ENCODE measurements at regions not wholly inside any gene's neighbourhood (a gene's known extent, or its start where the extent isn't known, plus 50 kb on each side); places are given as distances from the start of the nearest gene placed in this dataset.

DNA sequence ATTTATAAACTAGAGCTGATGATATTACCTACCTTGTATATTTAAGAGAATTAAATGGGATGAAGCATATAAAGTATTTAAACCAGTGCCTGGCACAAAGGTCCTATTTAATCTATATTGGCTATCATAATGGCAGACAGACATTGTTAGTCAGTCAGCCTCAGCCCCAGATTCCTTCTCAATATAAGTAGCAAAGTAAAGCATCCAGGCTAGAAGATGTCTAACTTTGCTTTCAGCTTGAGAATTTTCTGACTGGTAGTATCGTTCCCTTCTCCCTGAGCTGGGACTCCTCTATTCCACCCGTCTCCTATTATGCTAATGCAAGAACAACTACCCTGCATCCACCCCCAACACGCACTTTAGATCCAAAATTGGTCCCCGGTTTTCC is 215.7 kb upstream of the SIX2 start:
- H3K36me3 ChIP-seq (ENCODE audit: control insufficient read depth, insufficient read depth, low read length): no peaks in the 10 kb centered on the region
- WGBS, 2 experiments (ENCODE audit: insufficient coverage in 2 of 2): 78 to 87% methylated on average over 3 to 4 of the region's 4 CpGs
- H3K4me1 ChIP-seq (ENCODE audit: control insufficient read depth, insufficient read depth, low read length, poor library complexity, severe bottlenecking): no peaks in the 10 kb centered on the region
- H3K9me3 ChIP-seq (ENCODE audit: control insufficient read depth, low read length): peaks cover 13% of the 10 kb centered on the region
- no peak overlapping the region for H3K27ac ChIP-seq (ENCODE audit: low read depth, low read length, severe bottlenecking)
- no peak overlapping the region for H3K4me3 ChIP-seq (ENCODE audit: extremely low read depth, insufficient read depth, low read length, poor library complexity, severe bottlenecking)

DNA sequence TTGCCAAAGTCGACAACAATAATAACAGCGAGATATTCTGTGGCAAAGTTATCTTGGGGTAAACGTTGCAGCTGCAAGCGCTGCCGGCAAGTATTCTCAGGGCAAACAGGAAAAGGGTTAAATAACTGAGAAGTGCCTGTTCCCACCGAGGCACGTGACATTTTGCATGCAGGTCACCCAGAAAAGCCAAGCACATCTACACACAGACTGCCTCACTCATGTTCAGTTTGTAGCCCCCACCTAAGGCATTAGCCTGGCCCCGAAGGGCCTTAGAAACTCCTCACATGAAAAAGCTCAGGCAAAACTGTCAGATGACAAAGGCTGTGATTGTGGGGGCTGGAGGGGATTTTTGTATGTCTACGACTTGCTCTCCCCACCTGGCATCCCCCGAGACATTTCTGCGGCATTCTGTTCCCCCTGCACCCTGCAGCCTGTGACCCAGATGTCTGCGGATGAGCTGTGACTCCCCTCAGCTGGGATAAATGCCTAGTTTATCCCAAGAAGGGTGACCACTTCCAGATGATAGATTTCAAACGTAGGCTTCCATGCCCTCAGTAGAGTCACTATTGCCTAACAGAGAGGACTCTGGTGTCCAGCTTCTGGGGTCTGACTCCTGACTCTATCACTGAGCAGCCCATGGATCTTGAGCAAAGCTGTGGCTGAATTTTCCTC is 215.2 kb upstream of the SIX2 start:
- Histone ChIP-seq H3K4me1 (ENCODE audit: control insufficient read depth, insufficient read depth, low read length, poor library complexity, severe bottlenecking) (no peaks in the 10 kb centered on the region), H3K9me3 (ENCODE audit: control insufficient read depth, low read length) (peaks cover 13% of the 10 kb centered on the region), H3K27ac (ENCODE audit: low read depth, low read length, severe bottlenecking) (no peak overlapping the region), H3K36me3 (ENCODE audit: control insufficient read depth, insufficient read depth, low read length) (no peaks in the 10 kb centered on the region), H3K4me3 (ENCODE audit: extremely low read depth, insufficient read depth, low read length, poor library complexity, severe bottlenecking) (no peak overlapping the region)
- WGBS, 2 experiments (ENCODE audit: insufficient coverage in 2 of 2): 73 to 74% methylated on average over 11 to 12 of the region's 13 CpGs

DNA sequence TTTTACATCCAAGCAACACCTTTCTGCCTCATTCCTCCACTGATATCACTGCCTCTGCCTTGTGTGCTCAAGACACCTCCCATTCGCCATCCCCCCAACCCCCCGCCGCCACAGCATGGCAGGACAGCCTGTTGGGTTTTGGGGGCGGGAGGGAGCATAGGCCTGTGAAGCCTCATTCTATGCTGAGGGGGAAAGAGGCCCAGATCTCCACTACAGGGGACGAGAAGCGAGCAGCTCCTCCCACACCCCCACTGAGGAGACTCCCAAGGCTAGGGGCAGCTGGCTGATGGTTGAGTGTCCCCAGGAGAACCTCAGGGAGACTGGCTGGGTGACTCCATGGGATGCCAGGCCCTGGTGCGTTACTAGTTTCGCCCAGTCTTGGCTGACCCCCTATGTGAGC is 214.3 kb upstream of the SIX2 start:
- Histone ChIP-seq H3K4me1 (ENCODE audit: control insufficient read depth, insufficient read depth, low read length, poor library complexity, severe bottlenecking) (no peaks in the 10 kb centered on the region), H3K27ac (ENCODE audit: low read depth, low read length, severe bottlenecking) (no peak overlapping the region), H3K9me3 (ENCODE audit: control insufficient read depth, low read length) (peaks cover 13% of the 10 kb centered on the region), H3K36me3 (ENCODE audit: control insufficient read depth, insufficient read depth, low read length) (no peaks in the 10 kb centered on the region), H3K4me3 (ENCODE audit: extremely low read depth, insufficient read depth, low read length, poor library complexity, severe bottlenecking) (no peak overlapping the region)
- WGBS, 2 experiments (ENCODE audit: insufficient coverage in 2 of 2): 96 to 100% methylated on average over 1 to 2 of the region's 8 CpGs

DNA sequence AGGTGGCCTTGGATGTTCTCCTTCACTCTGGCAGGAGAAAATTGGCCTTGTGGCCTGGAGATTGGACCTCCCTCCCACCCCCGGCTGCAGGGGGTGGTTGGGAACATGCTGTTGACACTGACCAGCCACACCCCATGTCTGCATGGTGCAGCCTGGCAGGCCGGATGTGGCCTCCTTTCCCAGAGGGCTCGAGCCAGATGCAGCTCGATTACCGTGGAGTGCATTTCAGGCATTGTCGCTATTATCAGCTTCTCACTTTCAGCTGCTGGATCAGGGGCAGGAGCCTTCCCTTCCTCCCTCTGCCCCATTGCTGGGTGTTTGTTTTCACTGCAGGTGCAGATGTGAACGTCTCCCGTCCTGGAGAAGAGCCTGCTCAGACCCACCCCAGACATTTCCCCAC is 211.0 kb upstream of the SIX2 start:
- H3K4me3 ChIP-seq (ENCODE audit: extremely low read depth, insufficient read depth, low read length, poor library complexity, severe bottlenecking): no peak overlapping the region
- H3K27ac ChIP-seq (ENCODE audit: low read depth, low read length, severe bottlenecking): no peak overlapping the region
- WGBS, 2 experiments (ENCODE audit: insufficient coverage in 2 of 2): 72 to 88% methylated on average over 6 of the region's 8 CpGs
- no peaks in the 10 kb centered on the region for H3K4me1 ChIP-seq (ENCODE audit: control insufficient read depth, insufficient read depth, low read length, poor library complexity, severe bottlenecking)
- H3K9me3 ChIP-seq (ENCODE audit: control insufficient read depth, low read length): no peaks in the 10 kb centered on the region
- no peaks in the 10 kb centered on the region for H3K36me3 ChIP-seq (ENCODE audit: control insufficient read depth, insufficient read depth, low read length)

DNA sequence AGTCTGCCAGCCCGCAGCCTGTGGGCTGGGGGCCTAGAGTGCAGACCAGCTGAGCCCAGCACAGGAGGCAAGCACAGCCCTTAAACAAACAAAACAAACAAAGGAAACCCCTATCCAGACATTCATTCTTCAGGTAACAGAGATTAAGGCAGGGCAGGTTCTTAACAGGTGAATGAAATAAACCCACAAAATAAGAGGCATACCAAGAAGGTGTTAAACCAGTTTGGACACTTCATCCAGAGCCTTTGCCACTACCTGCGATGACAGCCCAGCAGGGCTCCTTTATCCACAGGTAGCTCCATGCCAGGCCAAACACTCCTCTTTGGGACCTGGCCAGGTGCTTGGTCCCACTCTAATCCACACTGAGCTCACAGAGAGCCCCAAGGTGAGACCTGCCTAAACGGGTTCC is 209.7 kb upstream of the SIX2 start:
- no peaks in the 10 kb centered on the region for H3K36me3 ChIP-seq (ENCODE audit: control insufficient read depth, insufficient read depth, low read length)
- 90 to 100% methylated on average over 2 of the region's 3 CpGs for WGBS, 2 experiments (ENCODE audit: insufficient coverage in 2 of 2)
- no peaks in the 10 kb centered on the region for H3K9me3 ChIP-seq (ENCODE audit: control insufficient read depth, low read length)
- no peak overlapping the region for H3K27ac ChIP-seq (ENCODE audit: low read depth, low read length, severe bottlenecking)
- no peaks in the 10 kb centered on the region for H3K4me1 ChIP-seq (ENCODE audit: control insufficient read depth, insufficient read depth, low read length, poor library complexity, severe bottlenecking)
- no peak overlapping the region for H3K4me3 ChIP-seq (ENCODE audit: extremely low read depth, insufficient read depth, low read length, poor library complexity, severe bottlenecking)

DNA sequence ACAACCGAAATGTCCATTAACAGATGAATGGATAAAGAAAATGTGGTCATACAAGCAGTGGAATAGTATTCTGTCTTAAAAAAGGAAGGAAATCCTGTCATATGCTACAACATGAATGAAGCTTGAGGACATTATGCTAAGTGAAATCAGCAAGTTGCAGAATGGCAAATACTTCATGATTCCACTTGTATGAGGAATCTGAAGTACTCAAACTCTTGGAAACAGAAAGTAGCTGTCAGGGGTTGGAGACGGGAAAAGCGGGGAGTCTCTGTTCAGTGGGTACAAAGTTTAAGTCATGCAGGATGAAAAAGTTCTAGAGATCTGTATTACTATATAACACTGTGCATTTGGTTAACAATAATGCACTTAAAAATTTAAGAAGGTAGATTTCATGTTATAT is 209.0 kb upstream of the SIX2 start:
- no peak overlapping the region for H3K4me3 ChIP-seq (ENCODE audit: extremely low read depth, insufficient read depth, low read length, poor library complexity, severe bottlenecking)
- H3K36me3 ChIP-seq (ENCODE audit: control insufficient read depth, insufficient read depth, low read length): no peaks in the 10 kb centered on the region
- no peaks in the 10 kb centered on the region for H3K9me3 ChIP-seq (ENCODE audit: control insufficient read depth, low read length)
- WGBS, 2 experiments (ENCODE audit: insufficient coverage in 2 of 2): no CpG with 5 or more reads among the region's 3 CpGs
- H3K4me1 ChIP-seq (ENCODE audit: control insufficient read depth, insufficient read depth, low read length, poor library complexity, severe bottlenecking): no peaks in the 10 kb centered on the region
- H3K27ac ChIP-seq (ENCODE audit: low read depth, low read length, severe bottlenecking): no peak overlapping the region

DNA sequence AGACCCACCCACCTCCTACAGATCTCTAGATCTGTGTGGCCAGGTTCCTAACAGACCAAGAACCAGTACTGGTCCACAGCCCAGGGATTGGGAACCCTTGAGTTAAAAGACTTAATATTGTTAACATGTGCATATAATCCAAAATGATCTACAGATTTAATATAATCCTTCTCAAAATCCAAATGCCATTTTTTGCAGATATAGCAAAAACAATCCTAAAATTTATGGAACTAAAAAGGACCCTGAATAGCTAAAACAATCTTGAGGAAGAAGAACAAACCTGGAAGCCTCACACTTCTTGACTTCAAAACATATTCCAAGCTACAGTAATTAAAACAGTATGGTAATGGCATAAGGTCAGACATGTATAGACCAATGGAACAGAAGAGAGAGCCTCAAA is 206.9 kb upstream of the SIX2 start:
- no peaks in the 10 kb centered on the region for H3K4me1 ChIP-seq (ENCODE audit: control insufficient read depth, insufficient read depth, low read length, poor library complexity, severe bottlenecking)
- H3K4me3 ChIP-seq (ENCODE audit: extremely low read depth, insufficient read depth, low read length, poor library complexity, severe bottlenecking): no peak overlapping the region
- H3K27ac ChIP-seq (ENCODE audit: low read depth, low read length, severe bottlenecking): no peak overlapping the region
- H3K36me3 ChIP-seq (ENCODE audit: control insufficient read depth, insufficient read depth, low read length): no peaks in the 10 kb centered on the region
- H3K9me3 ChIP-seq (ENCODE audit: control insufficient read depth, low read length): no peaks in the 10 kb centered on the region

DNA sequence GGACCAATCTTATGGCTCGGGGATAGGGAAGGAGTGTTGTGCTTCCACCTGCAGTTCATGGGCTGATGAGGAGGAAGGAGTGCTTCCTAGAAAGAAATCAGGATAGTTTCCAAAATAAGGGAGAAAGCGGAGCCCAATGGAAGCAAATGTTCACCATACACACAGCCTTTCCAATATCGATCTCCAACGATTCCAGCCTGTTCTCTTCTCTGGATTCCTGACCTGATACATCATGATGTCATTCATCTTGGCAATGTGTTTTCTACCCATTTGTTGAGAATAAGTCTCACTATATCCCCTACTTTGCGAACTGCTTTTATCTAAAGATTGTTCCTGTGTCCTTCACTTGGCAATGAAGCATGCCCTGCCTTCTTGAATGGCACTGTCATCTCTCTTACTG is 205.3 kb upstream of the SIX2 start:
- H3K36me3 ChIP-seq (ENCODE audit: control insufficient read depth, insufficient read depth, low read length): no peaks in the 10 kb centered on the region
- 83 to 93% methylated on average over 3 to 4 of the region's 5 CpGs for WGBS, 2 experiments (ENCODE audit: insufficient coverage in 2 of 2)
- no peaks in the 10 kb centered on the region for H3K9me3 ChIP-seq (ENCODE audit: control insufficient read depth, low read length)
- H3K27ac ChIP-seq (ENCODE audit: low read depth, low read length, severe bottlenecking): no peak overlapping the region
- H3K4me1 ChIP-seq (ENCODE audit: control insufficient read depth, insufficient read depth, low read length, poor library complexity, severe bottlenecking): no peaks in the 10 kb centered on the region
- H3K4me3 ChIP-seq (ENCODE audit: extremely low read depth, insufficient read depth, low read length, poor library complexity, severe bottlenecking): no peak overlapping the region

DNA sequence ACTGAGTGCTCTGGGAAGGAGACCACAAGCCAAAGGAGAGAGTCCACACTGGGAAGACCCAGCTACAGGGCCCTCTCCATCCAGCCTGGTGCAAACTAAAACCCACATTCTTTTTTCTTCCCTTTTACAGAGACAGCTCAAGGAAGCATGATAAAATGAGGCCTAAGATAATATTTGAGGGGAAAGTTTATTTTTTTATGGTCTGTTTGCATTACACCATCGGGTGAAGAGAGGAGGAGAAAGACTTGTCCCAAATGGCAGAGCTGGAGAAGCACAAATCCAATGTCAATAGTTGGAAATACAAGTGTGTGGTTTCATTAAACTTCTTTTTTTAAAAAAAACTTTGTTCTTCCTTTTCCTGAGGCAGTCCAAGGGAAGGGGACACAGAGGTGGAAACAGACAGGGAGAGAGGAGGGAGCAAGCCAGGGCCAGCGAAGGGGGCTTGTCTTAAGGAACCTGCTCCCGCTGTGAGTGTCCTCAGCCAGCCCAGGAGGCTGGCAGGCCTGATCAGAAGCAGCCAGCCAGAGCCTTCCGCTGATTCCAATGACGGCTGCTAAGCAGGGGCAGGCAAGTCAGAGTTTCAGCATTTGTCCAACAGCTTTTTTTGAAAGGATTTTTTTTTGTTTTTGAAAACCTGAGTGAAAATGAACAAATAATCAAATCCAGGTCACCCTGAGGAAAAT is 203.8 kb upstream of the SIX2 start:
- H3K4me1 ChIP-seq (ENCODE audit: control insufficient read depth, insufficient read depth, low read length, poor library complexity, severe bottlenecking): no peaks in the 10 kb centered on the region
- no peak overlapping the region for H3K27ac ChIP-seq (ENCODE audit: low read depth, low read length, severe bottlenecking)
- WGBS, 2 experiments (ENCODE audit: insufficient coverage in 2 of 2): 78 to 81% methylated on average over 4 to 5 of the region's 5 CpGs
- H3K4me3 ChIP-seq (ENCODE audit: extremely low read depth, insufficient read depth, low read length, poor library complexity, severe bottlenecking): no peak overlapping the region
- no peaks in the 10 kb centered on the region for H3K9me3 ChIP-seq (ENCODE audit: control insufficient read depth, low read length)
- H3K36me3 ChIP-seq (ENCODE audit: control insufficient read depth, insufficient read depth, low read length): no peaks in the 10 kb centered on the region

DNA sequence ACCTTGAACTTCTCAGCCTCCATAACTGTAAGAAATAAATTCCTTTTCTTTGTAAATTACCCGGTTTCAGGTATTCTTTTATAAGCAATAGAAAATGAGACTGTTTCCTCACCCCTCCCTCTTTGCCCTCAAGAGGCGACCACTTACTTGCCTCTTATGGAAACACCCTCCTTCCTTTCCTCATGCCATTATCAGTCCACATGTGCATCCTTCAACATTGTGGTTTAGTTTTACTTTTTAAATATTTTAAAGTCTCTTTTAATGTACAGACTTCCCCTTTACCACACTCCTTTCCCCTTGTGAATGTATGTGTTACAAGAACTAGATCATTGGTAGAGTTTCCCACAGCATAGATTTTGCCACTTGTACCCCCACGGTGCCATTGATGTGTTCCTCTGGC is 202.4 kb upstream of the SIX2 start:
- Histone ChIP-seq H3K9me3 (ENCODE audit: control insufficient read depth, low read length) (no peaks in the 10 kb centered on the region), H3K27ac (ENCODE audit: low read depth, low read length, severe bottlenecking) (no peak overlapping the region), H3K36me3 (ENCODE audit: control insufficient read depth, insufficient read depth, low read length) (no peaks in the 10 kb centered on the region), H3K4me1 (ENCODE audit: control insufficient read depth, insufficient read depth, low read length, poor library complexity, severe bottlenecking) (no peaks in the 10 kb centered on the region), H3K4me3 (ENCODE audit: extremely low read depth, insufficient read depth, low read length, poor library complexity, severe bottlenecking) (no peak overlapping the region)
- 94 to 100% methylated on average over 1 to 3 of the region's 3 CpGs for WGBS, 2 experiments (ENCODE audit: insufficient coverage in 2 of 2)

DNA sequence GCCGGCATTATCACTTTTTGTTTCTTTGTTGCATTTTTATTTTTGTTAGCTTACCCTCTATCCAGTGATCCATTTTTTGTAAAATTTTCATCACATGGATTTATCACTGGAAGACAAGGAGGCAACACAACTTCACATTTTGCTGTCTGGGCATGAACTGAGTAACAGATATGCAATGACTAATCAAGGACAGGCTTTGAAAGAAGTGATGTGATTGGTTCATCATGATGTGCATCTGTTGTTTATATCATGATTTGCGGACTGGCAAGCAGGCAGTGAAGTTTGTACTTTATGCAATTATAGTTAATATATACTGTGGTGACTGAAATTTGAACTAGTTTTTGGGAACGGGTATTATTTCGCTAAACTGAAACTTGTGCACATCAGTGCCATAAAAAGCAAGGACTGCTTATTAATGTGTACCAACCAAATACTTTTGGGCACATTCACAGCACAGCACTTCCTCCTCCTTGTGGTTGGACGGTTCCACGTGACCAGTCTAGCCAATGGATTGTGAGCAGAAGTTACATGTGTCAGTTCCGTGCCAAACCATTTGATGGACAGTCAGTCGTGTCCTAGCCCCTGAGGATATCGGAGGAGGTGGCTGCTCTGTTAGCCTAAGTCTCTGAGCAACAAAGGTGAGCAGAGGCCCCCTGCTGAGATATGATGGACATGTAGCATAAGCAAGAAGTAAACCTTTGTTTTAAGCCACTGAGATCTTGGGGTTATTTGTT is 201.4 kb upstream of the SIX2 start:
- WGBS, 2 experiments (ENCODE audit: insufficient coverage in 2 of 2): 95 to 100% methylated on average over 2 to 7 of the region's 9 CpGs
- no peaks in the 10 kb centered on the region for H3K4me1 ChIP-seq (ENCODE audit: control insufficient read depth, insufficient read depth, low read length, poor library complexity, severe bottlenecking)
- H3K9me3 ChIP-seq (ENCODE audit: control insufficient read depth, low read length): no peaks in the 10 kb centered on the region
- H3K4me3 ChIP-seq (ENCODE audit: extremely low read depth, insufficient read depth, low read length, poor library complexity, severe bottlenecking): no peak overlapping the region
- H3K36me3 ChIP-seq (ENCODE audit: control insufficient read depth, insufficient read depth, low read length): no peaks in the 10 kb centered on the region
- H3K27ac ChIP-seq (ENCODE audit: low read depth, low read length, severe bottlenecking): no peak overlapping the region
